NT2/D1 (cell line): ENCODE measurements at regions not wholly inside any gene's neighbourhood (a gene's known extent, or its start where the extent isn't known, plus 50 kb on each side); places are given as distances from the start of the nearest gene placed in this dataset.

Experiments used
- DNase-seq: peaks from one replicate; pipeline ENCODE4 v3.0.0-alpha.2; 2011; ENCODE audit warnings: low read depth, low spot score
- H3K27me3 ChIP-seq: 2 replicates; pipeline ENCODE4 v1.6.0; 2011; ENCODE audit warnings: mild to moderate bottlenecking; ENCODE audit not compliant: insufficient read length, insufficient read depth
- H3K36me3 ChIP-seq: 2 replicates; pipeline ENCODE4 v1.6.1; 2011; ENCODE audit warnings: mild to moderate bottlenecking, low read length, mixed read lengths; ENCODE audit not compliant: insufficient read depth, insufficient read length
- H3K4me1 ChIP-seq: 2 replicates; pipeline ENCODE4 v1.5.1; 2011; ENCODE audit not compliant: insufficient read depth, insufficient read length
- H3K4me3 ChIP-seq: 2 replicates; pipeline ENCODE4 v1.5.1; 2011; ENCODE audit warnings: low read depth; ENCODE audit not compliant: insufficient read length
- H3K9ac ChIP-seq: 2 replicates; pipeline ENCODE4 v1.6.0; 2011; ENCODE audit warnings: low read depth; ENCODE audit not compliant: insufficient read length
- H3K9me3 ChIP-seq: 2 replicates; pipeline ENCODE4 v1.5.1; 2011; ENCODE audit warnings: mild to moderate bottlenecking, low read length; ENCODE audit not compliant: insufficient read depth
- SUZ12 ChIP-seq: IDR thresholded peaks from 2 replicates; pipeline ENCODE4 v1.6.1; 2011; ENCODE audit not compliant: insufficient read length, insufficient read depth; ENCODE audit errors: extremely low read depth
- YY1 ChIP-seq: IDR thresholded peaks from 2 replicates; pipeline ENCODE4 v1.6.1; 2011; ENCODE audit not compliant: insufficient read length, insufficient read depth
- ZNF274 ChIP-seq: IDR thresholded peaks from 2 replicates; pipeline ENCODE4 v1.6.1; 2011; ENCODE audit warnings: mild to moderate bottlenecking, low read depth, low read length

- H3K9ac ChIP-seq: no peak overlapping the region
- no peaks in the 10 kb centered on the region for H3K27me3 ChIP-seq
- no peak overlapping the region for H3K4me3 ChIP-seq
- no peak for DNase-seq
- H3K9me3 ChIP-seq: no peaks in the 10 kb centered on the region
- H3K4me1 ChIP-seq: no peaks in the 10 kb centered on the region
- no peaks in the 10 kb centered on the region for H3K36me3 ChIP-seq
- no peak for TF ChIP-seq YY1
- no peak for TF ChIP-seq ZNF274
- no peak for TF ChIP-seq SUZ12
These were observed 121.2 kb upstream of the BANK1 start for GRCh38 chr4:101669138-101669831.

GRCh38 chr4:101667348-101667747, 123.2 kb upstream of the BANK1 start:
- Histone ChIP-seq H3K9me3 (no peaks in the 10 kb centered on the region), H3K4me3 (no peak overlapping the region), H3K9ac (no peak overlapping the region), H3K4me1 (no peaks in the 10 kb centered on the region), H3K36me3 (no peaks in the 10 kb centered on the region), H3K27me3 (no peaks in the 10 kb centered on the region)
- TF ChIP-seq YY1 (no peak), ZNF274 (no peak), SUZ12 (no peak)
- DNase-seq: no peak

GRCh38 chr4:101660607-101661006, 129.9 kb upstream of the BANK1 start:
- no peak overlapping the region for H3K4me3 ChIP-seq
- H3K4me1 ChIP-seq: no peaks in the 10 kb centered on the region
- H3K36me3 ChIP-seq: no peaks in the 10 kb centered on the region
- no peaks in the 10 kb centered on the region for H3K9me3 ChIP-seq
- TF ChIP-seq ZNF274: no peak
- no peak for TF ChIP-seq YY1
- TF ChIP-seq SUZ12: no peak
- no peak overlapping the region for H3K9ac ChIP-seq
- no peak for DNase-seq
- H3K27me3 ChIP-seq: no peaks in the 10 kb centered on the region

- DNase-seq: no peak
- TF ChIP-seq ZNF274 (no peak), SUZ12 (no peak), YY1 (no peak)
- Histone ChIP-seq H3K4me1 (no peaks in the 10 kb centered on the region), H3K27me3 (no peaks in the 10 kb centered on the region), H3K9me3 (no peaks in the 10 kb centered on the region), H3K9ac (no peak overlapping the region), H3K4me3 (no peak overlapping the region), H3K36me3 (no peaks in the 10 kb centered on the region)
These were observed 134.7 kb upstream of the BANK1 start for GRCh38 chr4:101655857-101656256.

GRCh38 chr4:101655005-101655404, 135.5 kb upstream of the BANK1 start:
- Histone ChIP-seq H3K36me3 (no peaks in the 10 kb centered on the region), H3K9ac (no peak overlapping the region), H3K4me3 (no peak overlapping the region), H3K9me3 (no peaks in the 10 kb centered on the region), H3K4me1 (no peaks in the 10 kb centered on the region), H3K27me3 (no peaks in the 10 kb centered on the region)
- no peak for DNase-seq
- TF ChIP-seq SUZ12: no peak

- Histone ChIP-seq H3K4me1 (no peaks in the 10 kb centered on the region), H3K9ac (no peak overlapping the region), H3K36me3 (no peaks in the 10 kb centered on the region), H3K4me3 (no peak overlapping the region), H3K9me3 (no peaks in the 10 kb centered on the region), H3K27me3 (no peaks in the 10 kb centered on the region)
- TF ChIP-seq YY1 (no peak), ZNF274 (no peak)
- DNase-seq: no peak
These were observed 138.8 kb upstream of the BANK1 start for GRCh38 chr4:101651778-101652177.

GRCh38 chr4:101649790-101650515, 140.6 kb upstream of the BANK1 start:
- Histone ChIP-seq H3K4me1 (no peaks in the 10 kb centered on the region), H3K9ac (no peak overlapping the region), H3K27me3 (no peaks in the 10 kb centered on the region), H3K4me3 (no peak overlapping the region), H3K9me3 (no peaks in the 10 kb centered on the region), H3K36me3 (no peaks in the 10 kb centered on the region)
- TF ChIP-seq ZNF274 (no peak), SUZ12 (no peak), YY1 (no peak)
- no peak for DNase-seq
